ENCODE measurements at regions not wholly inside any gene's neighbourhood (a gene's known extent, or its start where the extent isn't known, plus 50 kb on each side); places are given as distances from the start of the nearest gene placed in this dataset.

DNA sequence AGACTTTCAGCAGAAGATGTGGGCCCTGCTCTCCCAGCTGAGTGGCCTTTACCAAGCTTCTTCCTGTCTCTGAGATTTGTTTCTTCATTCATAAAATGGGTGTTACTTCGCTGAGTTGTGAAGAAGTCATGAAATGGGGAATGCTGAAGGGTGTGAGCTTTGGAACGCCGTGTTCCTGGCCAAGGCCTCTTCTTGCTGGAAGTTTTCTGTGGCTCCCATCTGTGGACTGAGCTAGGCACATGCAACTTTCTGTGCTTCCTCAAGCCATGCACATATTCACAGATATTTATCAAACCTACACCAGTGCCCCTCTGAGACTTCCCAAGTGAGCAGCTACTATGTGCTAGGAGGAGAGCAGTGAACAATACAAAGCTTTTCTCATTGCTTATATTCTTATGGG, 106.3 kb upstream of the JUN start:
- Histone ChIP-seq H3K4me3 (no peak overlapping the region), H3K36me3 (no peaks in the 10 kb centered on the region), H3K9me3 (no peaks in the 10 kb centered on the region), H3K27me3 (no peaks in the 10 kb centered on the region), H3K4me1 (ENCODE audit: insufficient read depth) (peaks cover 2% of the 10 kb centered on the region), H3K27ac (no peak overlapping the region)
- WGBS, 3 donors, result 80 to 90% (median 89%) methylated on average over 3 of the region's 3 CpGs
- TF ChIP-seq EP300 (IDR thresholded peaks at IDR 0.05) (no peak), POLR2A (IDR thresholded peaks at IDR 0.05) (no peak)
- TF ChIP-seq, protein P1, sequence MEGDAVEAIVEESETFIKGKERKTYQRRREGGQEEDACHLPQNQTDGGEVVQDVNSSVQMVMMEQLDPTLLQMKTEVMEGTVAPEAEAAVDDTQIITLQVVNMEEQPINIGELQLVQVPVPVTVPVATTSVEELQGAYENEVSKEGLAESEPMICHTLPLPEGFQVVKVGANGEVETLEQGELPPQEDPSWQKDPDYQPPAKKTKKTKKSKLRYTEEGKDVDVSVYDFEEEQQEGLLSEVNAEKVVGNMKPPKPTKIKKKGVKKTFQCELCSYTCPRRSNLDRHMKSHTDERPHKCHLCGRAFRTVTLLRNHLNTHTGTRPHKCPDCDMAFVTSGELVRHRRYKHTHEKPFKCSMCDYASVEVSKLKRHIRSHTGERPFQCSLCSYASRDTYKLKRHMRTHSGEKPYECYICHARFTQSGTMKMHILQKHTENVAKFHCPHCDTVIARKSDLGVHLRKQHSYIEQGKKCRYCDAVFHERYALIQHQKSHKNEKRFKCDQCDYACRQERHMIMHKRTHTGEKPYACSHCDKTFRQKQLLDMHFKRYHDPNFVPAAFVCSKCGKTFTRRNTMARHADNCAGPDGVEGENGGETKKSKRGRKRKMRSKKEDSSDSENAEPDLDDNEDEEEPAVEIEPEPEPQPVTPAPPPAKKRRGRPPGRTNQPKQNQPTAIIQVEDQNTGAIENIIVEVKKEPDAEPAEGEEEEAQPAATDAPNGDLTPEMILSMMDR (IDR thresholded peaks at IDR 0.05), result no peak
- DNase-seq, result no peak
- intact Hi-C loops (cut with DNase I), result loop anchor here in 1 of 4 donors (10.0 kb wide), 1 partner anchor 105 kb away; the partner anchor contains the start of gene JUN

DNA sequence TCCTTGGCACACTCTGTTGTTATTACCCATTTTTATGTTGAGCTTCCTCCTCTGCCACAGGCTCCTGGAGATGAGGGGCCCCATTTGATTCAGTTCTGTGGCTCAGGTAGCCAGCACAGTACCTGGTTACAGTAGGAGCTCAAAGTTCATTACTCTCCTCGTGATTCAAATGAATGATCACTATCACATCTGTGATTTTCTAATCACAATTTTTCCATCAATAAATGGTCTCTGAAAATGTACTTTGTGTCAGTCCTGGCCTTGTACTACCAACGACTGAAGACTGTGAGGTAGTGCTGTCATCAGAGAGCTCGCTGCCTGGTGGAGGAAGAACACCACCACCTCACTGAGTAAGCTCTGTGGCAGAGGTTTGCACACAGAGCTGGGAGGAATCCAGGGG, 106.8 kb upstream of the JUN start:
- 91 to 93% (median 93%) methylated on average over 3 of the region's 3 CpGs for WGBS, 3 donors
- Histone ChIP-seq H3K9me3 (no peaks in the 10 kb centered on the region), H3K27ac (no peak overlapping the region), H3K27me3 (no peaks in the 10 kb centered on the region), H3K4me1 (ENCODE audit: insufficient read depth) (no peaks in the 10 kb centered on the region), H3K4me3 (no peak overlapping the region), H3K36me3 (no peaks in the 10 kb centered on the region)
- intact Hi-C loops (cut with DNase I), result loop anchor here in 1 of 4 donors (10.0 kb wide), 1 partner anchor 106 kb away; the partner anchor contains the start of gene JUN
- DNase-seq, result no peak
- TF ChIP-seq EP300 (IDR thresholded peaks at IDR 0.05) (no peak), POLR2A (IDR thresholded peaks at IDR 0.05) (no peak)
- TF ChIP-seq, protein P1 (IDR thresholded peaks at IDR 0.05), result no peak

DNA sequence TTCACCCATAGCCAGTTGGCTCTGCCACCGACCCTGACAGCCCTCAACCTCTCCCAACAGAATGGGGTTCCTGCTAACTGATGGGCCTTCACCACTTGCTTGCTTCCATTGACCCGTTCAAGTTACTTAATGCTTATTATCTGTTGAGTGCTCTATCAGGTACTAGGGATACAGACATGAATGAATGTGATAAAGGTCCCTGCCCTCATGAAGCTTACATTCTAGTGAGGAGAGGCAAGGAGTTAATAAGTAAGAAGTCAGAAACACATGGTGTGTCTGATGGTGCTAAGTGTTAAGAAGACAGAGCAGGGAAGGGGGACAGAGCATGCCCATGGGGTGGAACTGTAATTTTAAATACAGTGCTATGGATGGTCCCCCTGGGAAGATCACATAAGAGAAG, 107.5 kb upstream of the JUN start:
- Histone ChIP-seq H3K4me1 (ENCODE audit: insufficient read depth) (peaks cover 4% of the 10 kb centered on the region), H3K27me3 (no peaks in the 10 kb centered on the region), H3K9me3 (no peaks in the 10 kb centered on the region), H3K27ac (no peak overlapping the region), H3K4me3 (no peak overlapping the region), H3K36me3 (no peaks in the 10 kb centered on the region)
- TF ChIP-seq EP300 (IDR thresholded peaks at IDR 0.05), result no peak
- TF ChIP-seq POLR2A (IDR thresholded peaks at IDR 0.05), result no peak
- TF ChIP-seq, protein P1 (IDR thresholded peaks at IDR 0.05), result no peak
- no peak for DNase-seq
- intact Hi-C loops (cut with DNase I), result loop anchor here in 1 of 4 donors (10.0 kb wide), 1 partner anchor 107 kb away; the partner anchor contains the start of gene JUN
- 89 to 98% (median 93%) methylated on average over 2 of the region's 2 CpGs for WGBS, 3 donors

DNA sequence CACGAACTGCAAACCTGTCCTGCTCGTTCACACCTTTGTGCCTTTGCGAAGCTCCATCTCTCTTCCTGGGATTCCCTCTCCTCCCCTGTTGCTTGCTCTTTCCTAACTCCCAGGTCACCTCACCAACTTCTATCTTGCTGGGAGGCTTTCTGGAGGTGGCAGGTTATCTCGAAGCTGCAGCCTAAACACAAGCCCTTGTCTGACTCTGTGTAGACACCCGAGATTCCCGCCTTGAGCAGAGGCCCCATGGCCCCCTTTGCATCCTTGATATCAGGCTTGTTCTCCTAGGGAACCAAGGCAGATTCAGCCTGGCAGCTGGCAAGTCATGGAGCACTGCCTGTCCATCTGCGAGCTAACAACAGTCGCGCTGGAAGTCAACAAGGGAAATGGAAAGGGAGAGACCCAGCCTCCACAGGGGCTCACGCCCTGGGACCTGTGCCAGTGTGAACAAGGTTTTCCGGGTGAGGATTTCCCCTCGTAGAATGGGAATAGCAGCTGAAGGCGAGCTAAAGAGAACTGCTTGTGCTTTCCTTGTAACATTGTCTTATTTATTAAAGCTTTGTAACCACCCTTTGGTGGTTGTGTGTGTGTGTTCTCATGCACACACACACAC, 109.5 kb upstream of the JUN start:
- TF ChIP-seq POLR2A (IDR thresholded peaks at IDR 0.05), result no peak
- TF ChIP-seq EP300 (IDR thresholded peaks at IDR 0.05), result no peak
- TF ChIP-seq, protein P1 (IDR thresholded peaks at IDR 0.05), result no peak
- Histone ChIP-seq H3K9me3 (no peaks in the 10 kb centered on the region), H3K36me3 (no peaks in the 10 kb centered on the region), H3K4me1 (ENCODE audit: insufficient read depth) (peaks cover 16% of the 10 kb centered on the region), H3K27ac (no peak overlapping the region), H3K27me3 (no peaks in the 10 kb centered on the region), H3K4me3 (no peak overlapping the region)
- peak in 1 of 5 donors; percentile 41 for DNase-seq
- 66 to 67% (median 67%) methylated on average over 13 of the region's 13 CpGs for WGBS, 3 donors
- intact Hi-C loops (cut with DNase I), result loop anchor here in 2 of 4 donors (2.0 to 10.0 kb wide), 2 partner anchors 45 to 109 kb away; partner anchors contain the start of gene JUN (in 1 of the 2)

Data from ovary (tissue), 7 donors.